GM19467 (cell line): ENCODE measurements at regions not wholly inside any gene's neighbourhood (a gene's known extent, or its start where the extent isn't known, plus 50 kb on each side); places are given as distances from the start of the nearest gene placed in this dataset.
"Not testable (repeated sequence)": the region's sequence is repeated elsewhere in the genome, so short reads cannot be mapped to it uniquely, and the experiment has no call there.

Source experiments
- ATAC-seq: cut with Tn5 transposase; IDR thresholded peaks from one replicate; pipeline ENCODE4 v1.9.1; 2021; ENCODE audit warnings: mild to moderate bottlenecking, moderate library complexity; ENCODE audit not compliant: unreplicated experiment

GRCh38 chr18:78473563-78473962, 506.1 kb upstream of the SALL3 start:
- ATAC-seq: no peak

- ATAC-seq: no peak
Observed at GRCh38 chr18:78477840-78478239, 501.8 kb upstream of the SALL3 start.

GRCh38 chr18:78479443-78479842, 500.2 kb upstream of the SALL3 start:
- ATAC-seq: no peak

- no peak for ATAC-seq
Observed at GRCh38 chr18:78480262-78481054, 499.2 kb upstream of the SALL3 start.

- no peak for ATAC-seq
Observed at GRCh38 chr18:78482378-78482777, 497.2 kb upstream of the SALL3 start.

GRCh38 chr18:78487649-78488048, 492.0 kb upstream of the SALL3 start:
- ATAC-seq: no peak

GRCh38 chr18:78492064-78492812, 487.4 kb upstream of the SALL3 start:
- ATAC-seq: no peak

- no peak for ATAC-seq
Observed at GRCh38 chr18:78492813-78493371, 486.7 kb upstream of the SALL3 start.

- not testable (repeated sequence) for ATAC-seq
Observed at GRCh38 chr18:78493490-78493889, 486.1 kb upstream of the SALL3 start.

- no peak for ATAC-seq
Observed at GRCh38 chr18:78494204-78495085, 485.2 kb upstream of the SALL3 start.

GRCh38 chr18:78495550-78495949, 484.1 kb upstream of the SALL3 start:
- no peak for ATAC-seq

- no peak for ATAC-seq
Observed at GRCh38 chr18:78496079-78496478, 483.5 kb upstream of the SALL3 start.

- no peak for ATAC-seq
Observed at GRCh38 chr18:78497641-78498040, 482.0 kb upstream of the SALL3 start.

- no peak for ATAC-seq
Observed at GRCh38 chr18:78499586-78499985, 480.0 kb upstream of the SALL3 start.

- no peak for ATAC-seq
Observed at GRCh38 chr18:78501251-78501650, 478.4 kb upstream of the SALL3 start.

- no peak for ATAC-seq
Observed at GRCh38 chr18:78503129-78503528, 476.5 kb upstream of the SALL3 start.

- ATAC-seq: no peak
Observed at GRCh38 chr18:78505851-78506461, 473.7 kb upstream of the SALL3 start.

- no peak for ATAC-seq
Observed at GRCh38 chr18:78507217-78507616, 472.4 kb upstream of the SALL3 start.

GRCh38 chr18:78508228-78508824, 471.3 kb upstream of the SALL3 start:
- not testable (repeated sequence) for ATAC-seq

- ATAC-seq: no peak
Observed at GRCh38 chr18:78510091-78510490, 469.5 kb upstream of the SALL3 start.
